H1 (cell line): ENCODE measurements at regions not wholly inside any gene's neighbourhood (a gene's known extent, or its start where the extent isn't known, plus 50 kb on each side); places are given as distances from the start of the nearest gene placed in this dataset.

Experiments
- CTCF ChIA-PET: fragments of 300-600 bp; sonication (Branson Sonifier 250); formaldehyde crosslinking; loops from one replicate; lab custom pipeline; 2021; ENCODE audit not compliant: partially characterized antibody; lab: Charles Lee
- POLR2A ChIA-PET: fragments of 300-600 bp; sonication (Branson Sonifier 250); formaldehyde crosslinking; loops from one replicate; lab custom pipeline; 2021; ENCODE audit warnings: inconsistent platforms; ENCODE audit not compliant: partially characterized antibody; lab: Charles Lee
- DNase-seq, 2 experiments: peaks; one replicate each; pipeline versions ENCODE4 v3.0.0 to v3.0.0-alpha.2; 2010 to 2022; ENCODE audit warnings: low spot score in 2 of 2, low read depth in 1 of 2, mixed read lengths in 1 of 2
- FAIRE-seq: peaks from 2 replicates; lab custom pipeline; 2011; peaks lifted over from hg19 to GRCh38; lab: Jason Lieb, UNC
- H2AFZ ChIP-seq: 2 replicates; pipeline ENCODE4 v1.8.1; 2012; ENCODE audit warnings: low read length, inconsistent platforms
- H2AK5ac ChIP-seq: 2 replicates; pipeline ENCODE4 v1.6.1; 2013; ENCODE audit warnings: low read depth, low read length
- H2BK120ac ChIP-seq: replicated peaks from 2 replicates; pipeline ENCODE3; 2013; ENCODE audit warnings: low read depth, low read length, inconsistent platforms
- H2BK12ac ChIP-seq: 2 replicates; pipeline ENCODE4 v1.6.1; 2013; ENCODE audit warnings: low read depth, low read length
- H2BK15ac ChIP-seq: 2 replicates; pipeline ENCODE4 v1.6.1; 2013; ENCODE audit warnings: low read length
- H2BK20ac ChIP-seq: 2 replicates; pipeline ENCODE4 v1.6.1; 2013; ENCODE audit warnings: low read length
- H2BK5ac ChIP-seq: 2 replicates; pipeline ENCODE4 v1.6.1; 2013; ENCODE audit warnings: low read depth, low read length
- H3K14ac ChIP-seq: 2 replicates; pipeline ENCODE4 v1.6.1; 2013; ENCODE audit warnings: inconsistent platforms; ENCODE audit not compliant: insufficient read length
- H3K18ac ChIP-seq: 2 replicates; pipeline ENCODE4 v1.6.1; 2013; ENCODE audit warnings: low read length; ENCODE audit errors: extremely low read depth
- H3K23ac ChIP-seq: 2 replicates; pipeline ENCODE4 v1.6.1; 2013; ENCODE audit warnings: inconsistent platforms; ENCODE audit not compliant: insufficient read length
- H3K23me2 ChIP-seq: 2 replicates; pipeline ENCODE4 v1.6.1; 2013; ENCODE audit warnings: low read depth, low read length
- H3K27ac ChIP-seq: 2 replicates; pipeline ENCODE4 v1.6.1; 2011; ENCODE audit warnings: low read depth, low read length, inconsistent platforms
- H3K27me3 ChIP-seq, 4 experiments: replicated peaks in 1 of 4; 1 replicate in 1 of 4; 2 replicates in 3 of 4; pipeline versions ENCODE4 v1.6.1 to v1.8.1; 2011 to 2013; ENCODE audit warnings: low read length in 3 of 4, mild to moderate bottlenecking in 3 of 4, inconsistent platforms in 2 of 4, mixed read lengths in 2 of 4, moderate library complexity in 1 of 4; ENCODE audit not compliant: control insufficient read depth in 3 of 4, insufficient read depth in 3 of 4; ENCODE audit errors: extremely low read depth in 1 of 4
- H3K36me3 ChIP-seq, 4 experiments: 2 replicates each; pipeline versions ENCODE4 v1.6.1 to v1.8.1; 2011 to 2013; ENCODE audit warnings: mild to moderate bottlenecking in 4 of 4, low read length in 3 of 4, moderate library complexity in 2 of 4, control low read depth in 1 of 4, inconsistent platforms in 1 of 4; ENCODE audit not compliant: insufficient read depth in 4 of 4, control insufficient read depth in 2 of 4
- H3K4ac ChIP-seq: replicated peaks from 2 replicates; pipeline ENCODE3; 2013; ENCODE audit warnings: low read length, low read depth, mixed read lengths, inconsistent platforms; ENCODE audit not compliant: insufficient read length
- H3K4me1 ChIP-seq, 4 experiments: replicated peaks in 1 of 4; 1 replicate in 1 of 4; 2 replicates in 3 of 4; pipeline versions ENCODE4 v1.6.1 to v1.8.1; 2011 to 2013; ENCODE audit warnings: low read length in 3 of 4, inconsistent platforms in 2 of 4, mixed read lengths in 1 of 4; ENCODE audit not compliant: insufficient read depth in 4 of 4, control insufficient read depth in 3 of 4
- H3K4me2 ChIP-seq, 2 experiments: 2 replicates each; pipeline versions ENCODE4 v1.6.1 to v1.8.1; 2011 to 2013; ENCODE audit warnings: low read depth in 2 of 2, low read length in 2 of 2, control low read depth in 1 of 2, inconsistent platforms in 1 of 2, mild to moderate bottlenecking in 1 of 2; ENCODE audit not compliant: insufficient read depth in 1 of 2
- H3K4me3 ChIP-seq, 4 experiments: fragments of 200-600, 300-600 bp in 1 of 4; sonication (generic), shearing (Covaris generic), sonication (Bioruptor Twin) in 1 of 4; 2 replicates each; pipeline versions ENCODE4 v1.5.1 to v1.8.1; 2011 to 2016; ENCODE audit warnings: low read length in 4 of 4, low read depth in 3 of 4, control low read depth in 2 of 4, inconsistent platforms in 2 of 4, mild to moderate bottlenecking in 2 of 4, mixed read lengths in 1 of 4, moderate library complexity in 1 of 4; ENCODE audit not compliant: insufficient read depth in 2 of 4; ENCODE audit errors: extremely low read depth in 1 of 4
- H3K56ac ChIP-seq: replicated peaks from 2 replicates; pipeline ENCODE3; 2013; ENCODE audit warnings: low read depth, mild to moderate bottlenecking, mixed read lengths, low read length, inconsistent platforms; ENCODE audit not compliant: insufficient read length
- H3K79me1 ChIP-seq: 2 replicates; pipeline ENCODE4 v1.6.1; 2013; ENCODE audit warnings: low read depth, low read length, control low read depth
- H3K79me2 ChIP-seq, 2 experiments: 2 replicates each; pipeline versions ENCODE4 v1.6.1 to v1.8.1; 2012 to 2013; ENCODE audit warnings: low read length in 2 of 2, mild to moderate bottlenecking in 2 of 2, inconsistent platforms in 1 of 2; ENCODE audit not compliant: insufficient read depth in 2 of 2, control insufficient read depth in 1 of 2
- H3K9ac ChIP-seq, 4 experiments: replicated peaks in 1 of 4; 1 replicate in 1 of 4; 2 replicates in 3 of 4; pipeline versions ENCODE4 v1.6.1 to v1.8.1; 2011 to 2013; ENCODE audit warnings: low read depth in 3 of 4, low read length in 3 of 4, control low read depth in 2 of 4, mild to moderate bottlenecking in 2 of 4, moderate library complexity in 2 of 4, inconsistent platforms in 1 of 4; ENCODE audit errors: extremely low read depth in 1 of 4
- H3K9me3 ChIP-seq, 2 experiments: 2 replicates each; pipeline versions ENCODE4 v1.6.1 to v1.8.1; 2012 to 2013; ENCODE audit warnings: mild to moderate bottlenecking in 2 of 2, moderate library complexity in 2 of 2, control low read depth in 1 of 2, inconsistent platforms in 1 of 2, low read depth in 1 of 2, low read length in 1 of 2, mixed read lengths in 1 of 2; ENCODE audit not compliant: insufficient read depth in 2 of 2
- H4K20me1 ChIP-seq, 2 experiments: replicated peaks in 1 of 2; 2 replicates each; pipeline versions ENCODE3 to v1.8.1; 2011 to 2013; ENCODE audit warnings: inconsistent platforms in 2 of 2, low read length in 2 of 2, mild to moderate bottlenecking in 1 of 2; ENCODE audit not compliant: insufficient read depth in 2 of 2, control insufficient read depth in 1 of 2
- H4K5ac ChIP-seq: 2 replicates; pipeline ENCODE4 v1.6.1; 2013; ENCODE audit warnings: low read length, low read depth, mixed read lengths, inconsistent platforms; ENCODE audit not compliant: insufficient read length
- H4K8ac ChIP-seq: 2 replicates; pipeline ENCODE4 v1.8.0; 2013; ENCODE audit warnings: mild to moderate bottlenecking, moderate library complexity, low read length, inconsistent platforms; ENCODE audit not compliant: insufficient read depth; ENCODE audit errors: extremely low read depth
- H4K91ac ChIP-seq: replicated peaks from 2 replicates; pipeline ENCODE3; 2013; ENCODE audit warnings: low read length, mixed read lengths, inconsistent platforms; ENCODE audit not compliant: insufficient read length
- BACH1 ChIP-seq: IDR thresholded peaks from 2 replicates; pipeline ENCODE4 v1.6.1; 2012; ENCODE audit warnings: low read length, improper control_type of control experiment
- CBX5 ChIP-seq: fragments of 300-800, 300-1000 bp; sonication (generic); IDR thresholded peaks from 2 replicates; pipeline ENCODE4 v1.7.1; 2016; ENCODE audit warnings: antibody characterized with exemption, low read length, low read depth
- MAX ChIP-seq: IDR thresholded peaks from 2 replicates; pipeline ENCODE4 v1.6.1; 2012; ENCODE audit warnings: inconsistent platforms
- NRF1 ChIP-seq: IDR thresholded peaks from 2 replicates; pipeline ENCODE4 v1.6.1; 2011; ENCODE audit warnings: mild to moderate bottlenecking, low read depth, low read length, improper control_type of control experiment
- POU5F1 ChIP-seq: IDR thresholded peaks from 2 replicates; pipeline ENCODE4 v1.6.1; 2011; ENCODE audit warnings: low read depth, mild to moderate bottlenecking, low read length, moderate library complexity
- RNF2 ChIP-seq: fragments of 200-900, 300-1000 bp; sonication (generic); IDR thresholded peaks from 2 replicates; pipeline ENCODE4 v1.7.1; 2016; ENCODE audit warnings: borderline replicate concordance, low read depth, mild to moderate bottlenecking, antibody characterized with exemption, low read length; ENCODE audit not compliant: poor library complexity, severe bottlenecking; ENCODE audit errors: missing control alignments
- SAP30 ChIP-seq: fragments of 300-600 bp; sonication (generic); IDR thresholded peaks from 2 replicates; pipeline ENCODE4 v1.7.1; 2012; ENCODE audit warnings: low read length, moderate library complexity, mild to moderate bottlenecking, inconsistent platforms; ENCODE audit not compliant: insufficient read depth, insufficient replicate concordance
- SP1 ChIP-seq: IDR thresholded peaks from 2 replicates; pipeline ENCODE4 v1.6.1; 2011; ENCODE audit warnings: low read depth, low read length
- SP4 ChIP-seq: IDR thresholded peaks from 2 replicates; pipeline ENCODE4 v1.6.1; 2012; ENCODE audit warnings: low read length, inconsistent platforms
- WGBS, 2 experiments: shearing (Covaris generic) in 1 of 2; methylation state at CpG; one replicate each; pipeline versions ENCODE4 v1.1.6 to v1.1.7; 2013 to 2015; ENCODE audit warnings: low lambda C conversion rate in 2 of 2, mixed read lengths in 2 of 2, inconsistent platforms in 1 of 2, low coverage in 1 of 2, missing lambda C conversion rate in 1 of 2; ENCODE audit not compliant: insufficient replicate concordance in 2 of 2, insufficient coverage in 1 of 2, insufficient read length in 1 of 2; ENCODE audit errors: extremely low coverage in 1 of 2, missing lambda C conversion rate in 1 of 2; 5-methylcytosine and 5-hydroxymethylcytosine counted together

DNA sequence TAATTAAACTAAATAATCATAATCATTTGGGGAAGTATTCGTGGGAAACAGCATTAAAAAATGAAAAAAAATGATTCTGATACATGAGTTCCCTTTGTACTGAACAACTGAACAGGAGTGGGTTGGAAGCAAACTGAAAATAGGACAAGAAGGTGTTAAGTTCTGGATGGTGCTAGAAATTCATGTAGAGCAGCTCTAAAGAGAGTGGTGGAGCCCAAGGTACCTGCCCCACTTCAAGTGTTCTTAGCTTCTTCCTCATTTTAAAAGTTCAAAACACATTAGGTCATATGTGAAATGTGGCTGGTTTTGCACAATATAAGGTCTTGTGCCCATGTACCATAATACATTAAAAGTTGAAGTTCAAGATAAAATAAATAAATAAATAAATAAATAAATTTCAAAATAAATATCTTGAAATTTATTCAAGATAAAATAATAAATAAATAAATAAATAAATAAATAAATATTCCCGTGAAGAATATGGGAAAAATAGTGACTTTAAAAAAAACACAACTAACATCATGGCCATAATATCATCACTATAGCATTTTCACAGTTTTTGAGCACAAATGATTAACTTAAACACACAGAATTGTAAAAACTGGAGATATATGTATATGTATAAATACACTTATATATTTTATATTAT lies 191.5 kb upstream of the PRKD1 start:
- CTCF ChIA-PET = no interaction called here
- H3K27me3 ChIP-seq = no peaks in the 10 kb centered on the region

More for the DNA sequence above, 191.5 kb upstream of the PRKD1 start:
- H3K14ac ChIP-seq = no peak overlapping the region
- H2BK5ac ChIP-seq = no peak overlapping the region
- H2BK12ac ChIP-seq = no peak overlapping the region
- no peaks in the 10 kb centered on the region for H3K79me2 ChIP-seq
- no peak overlapping the region for H3K18ac ChIP-seq
- TF ChIP-seq RNF2 = no peak
- no peak for TF ChIP-seq POU5F1
- TF ChIP-seq CBX5 = no peak
- no peak for TF ChIP-seq MAX
- TF ChIP-seq SP1 = no peak
- no peak for TF ChIP-seq SP4
- no peak for TF ChIP-seq NRF1
- TF ChIP-seq BACH1 = no peak
- TF ChIP-seq SAP30 = no peak
- DNase-seq (no peak), FAIRE-seq (no peak)
- no peak overlapping the region for H4K8ac ChIP-seq
- no peaks in the 10 kb centered on the region for H3K36me3 ChIP-seq
- no peak overlapping the region for H3K23ac ChIP-seq
- no peak overlapping the region for H2BK20ac ChIP-seq
- no peak overlapping the region for H2AK5ac ChIP-seq
- H4K20me1 ChIP-seq = no peaks in the 10 kb centered on the region
- H3K4me1 ChIP-seq = peaks cover 0 to 5% (median 1%) of the 10 kb centered on the region in 4 experiments; a peak in 2 of 7 replicates
- no peak overlapping the region for H3K4me2 ChIP-seq
- no peak overlapping the region for H3K4me3 ChIP-seq
- H3K9ac ChIP-seq = no peak overlapping the region
- H3K4ac ChIP-seq = no peak overlapping the region
- H3K9me3 ChIP-seq = no peaks in the 10 kb centered on the region
- H2BK15ac ChIP-seq = no peak overlapping the region
- H4K5ac ChIP-seq = no peak overlapping the region
- H2AFZ ChIP-seq = no peak overlapping the region
- no peak overlapping the region for H3K27ac ChIP-seq
- no peaks in the 10 kb centered on the region for H3K79me1 ChIP-seq
- H4K91ac ChIP-seq = no peak overlapping the region
- no peaks in the 10 kb centered on the region for H3K23me2 ChIP-seq
- no peak overlapping the region for H2BK120ac ChIP-seq
- no peak overlapping the region for H3K56ac ChIP-seq
- WGBS, 2 experiments = 96% methylated on average over 2 of the region's 2 CpGs; no CpG with 5 or more reads in 1 of the 2 experiments
- POLR2A ChIA-PET = no interaction called here
